ENCODE measurements at regions not wholly inside any gene's neighbourhood (a gene's known extent, or its start where the extent isn't known, plus 50 kb on each side); places are given as distances from the start of the nearest gene placed in this dataset.

DNA sequence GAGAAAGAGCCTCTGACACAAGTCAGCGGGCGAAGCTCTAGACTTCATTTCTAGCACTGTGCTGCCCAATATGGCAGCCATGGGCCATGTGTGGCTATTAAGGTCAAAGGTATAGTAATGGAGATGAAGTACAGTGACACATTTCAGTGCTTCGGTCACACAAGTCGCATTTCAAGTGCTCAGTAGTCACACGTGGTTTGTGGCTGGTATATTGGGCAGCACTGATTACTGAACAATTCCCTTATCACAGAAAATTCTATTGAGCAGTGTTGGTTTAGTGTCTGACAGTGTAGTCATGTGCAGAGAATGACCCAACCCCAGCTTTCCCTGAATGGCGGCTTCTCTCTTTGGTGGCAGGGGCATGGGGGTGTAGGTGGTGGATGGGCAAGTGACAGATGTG is 84.9 kb upstream of the SDK2 start:
- no peaks in the 10 kb centered on the region for H4K20me1 ChIP-seq (ENCODE audit: insufficient read depth)
- intact Hi-C loops (cut with micrococcal nuclease): no loop called here

More for the DNA sequence above, 84.9 kb upstream of the SDK2 start:
- POLR2A ChIA-PET: no interaction called here
- Histone ChIP-seq H3K27me3 (ENCODE audit: insufficient read depth, low read length) (peaks cover 49% of the 10 kb centered on the region), H3K27ac (ENCODE audit: low read depth, low read length) (no peak overlapping the region), H3K9ac (ENCODE audit: low read length) (no peak overlapping the region), H3K4me1 (ENCODE audit: control insufficient read depth in 1 of 2, insufficient read depth in 2 of 2, low read length in 2 of 2) (no peaks in the 10 kb centered on the region), H3K4me2 (ENCODE audit: low read length) (no peak overlapping the region), H3K36me3 (ENCODE audit: control insufficient read depth in 1 of 2, insufficient read depth in 2 of 2, low read length in 2 of 2) (no peaks in the 10 kb centered on the region), H3K79me2 (ENCODE audit: insufficient read depth, low read length) (no peaks in the 10 kb centered on the region), H3K4me3 (replicated peaks in 1 of 2; ENCODE audit: low read depth in 1 of 2, low read length in 2 of 2) (no peak overlapping the region), H3K9me3 (ENCODE audit: control insufficient read depth in 1 of 2, insufficient read depth in 1 of 2, low read depth in 1 of 2, low read length in 2 of 2) (peaks cover 10 to 18% of the 10 kb centered on the region in 2 experiments; a peak in 3 of 4 replicates), H3K9me2 (ENCODE audit: insufficient read depth) (no peaks in the 10 kb centered on the region), H2AFZ (ENCODE audit: low read depth, low read length, poor library complexity, severe bottlenecking) (no peak overlapping the region)
- DNase-seq (ENCODE audit: low read depth, low spot score) (no peak), ATAC-seq (no peak)
- BruUV-seq (replicated peaks): no TSS peak
- TF ChIP-seq CBX3 (IDR thresholded peaks at IDR 0.05; ENCODE audit: low read depth) (no peak), SIN3A (IDR thresholded peaks at IDR 0.05; ENCODE audit: low read depth) (no peak), ZBTB33 (IDR thresholded peaks at IDR 0.05; ENCODE audit: extremely low read depth, insufficient replicate concordance, low read length) (no peak), EZH2 (IDR thresholded peaks at IDR 0.05) (no peak), EZH2phosphoT487 (IDR thresholded peaks at IDR 0.05; ENCODE audit: borderline replicate concordance) (no peak), ELF1 (IDR thresholded peaks at IDR 0.05; ENCODE audit: borderline replicate concordance, low read depth) (no peak), CEBPB (IDR thresholded peaks at IDR 0.05; ENCODE audit: low read depth) (no peak)
- TF ChIP-seq, protein P1, sequence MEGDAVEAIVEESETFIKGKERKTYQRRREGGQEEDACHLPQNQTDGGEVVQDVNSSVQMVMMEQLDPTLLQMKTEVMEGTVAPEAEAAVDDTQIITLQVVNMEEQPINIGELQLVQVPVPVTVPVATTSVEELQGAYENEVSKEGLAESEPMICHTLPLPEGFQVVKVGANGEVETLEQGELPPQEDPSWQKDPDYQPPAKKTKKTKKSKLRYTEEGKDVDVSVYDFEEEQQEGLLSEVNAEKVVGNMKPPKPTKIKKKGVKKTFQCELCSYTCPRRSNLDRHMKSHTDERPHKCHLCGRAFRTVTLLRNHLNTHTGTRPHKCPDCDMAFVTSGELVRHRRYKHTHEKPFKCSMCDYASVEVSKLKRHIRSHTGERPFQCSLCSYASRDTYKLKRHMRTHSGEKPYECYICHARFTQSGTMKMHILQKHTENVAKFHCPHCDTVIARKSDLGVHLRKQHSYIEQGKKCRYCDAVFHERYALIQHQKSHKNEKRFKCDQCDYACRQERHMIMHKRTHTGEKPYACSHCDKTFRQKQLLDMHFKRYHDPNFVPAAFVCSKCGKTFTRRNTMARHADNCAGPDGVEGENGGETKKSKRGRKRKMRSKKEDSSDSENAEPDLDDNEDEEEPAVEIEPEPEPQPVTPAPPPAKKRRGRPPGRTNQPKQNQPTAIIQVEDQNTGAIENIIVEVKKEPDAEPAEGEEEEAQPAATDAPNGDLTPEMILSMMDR (IDR thresholded peaks at IDR 0.05 in 2 of 3, conservative IDR thresholded peaks at IDR 0.05 in 1 of 3; ENCODE audit: borderline replicate concordance in 1 of 3, insufficient read depth in 1 of 3, low read depth in 2 of 3, low read length in 2 of 3): no peak
- CTCF ChIA-PET: no interaction called here
- RAD21 ChIA-PET (ENCODE audit: low non-redundant PET in 1 of 2, low total read pairs in 2 of 2, uncharacterized antibody in 2 of 2, unreplicated experiment in 2 of 2): no interaction called here

Data from HCT116 (cell line).